Kidney glomerular epithelial cell (primary cell): ENCODE measurements at regions not wholly inside any gene's neighbourhood (a gene's known extent, or its start where the extent isn't known, plus 50 kb on each side); places are given as distances from the start of the nearest gene placed in this dataset.

Experiments
- DNase-seq: peaks from one replicate; lab custom pipeline; 2025; lab: John Stamatoyannopoulos, UW

- DNase-seq, result peak; percentile 58
Observed at GRCh38 chr3:5304789-5305683, 117.5 kb downstream of the EDEM1 start.

GRCh38 chr3:5305684-5305989 is 118.1 kb downstream of the EDEM1 start:
- DNase-seq, result no peak

GRCh38 chr3:5309171-5309570 is 121.7 kb downstream of the EDEM1 start:
- no peak for DNase-seq

- DNase-seq, result no peak
Observed at GRCh38 chr3:5309602-5310001, 122.1 kb downstream of the EDEM1 start.

- no peak for DNase-seq
Observed at GRCh38 chr3:5310509-5310908, 123.0 kb downstream of the EDEM1 start.

- DNase-seq, result no peak
Observed at GRCh38 chr3:5312290-5312689, 124.8 kb downstream of the EDEM1 start.

GRCh38 chr3:5314897-5315296 is 127.4 kb downstream of the EDEM1 start:
- no peak for DNase-seq

GRCh38 chr3:5317557-5317956 is 130.1 kb downstream of the EDEM1 start:
- DNase-seq, result peak; percentile 88

- DNase-seq, result no peak
Observed at GRCh38 chr3:5319454-5319853, 131.9 kb downstream of the EDEM1 start.

- DNase-seq, result peak; percentile 62
Observed at GRCh38 chr3:5321666-5322340, 134.3 kb downstream of the EDEM1 start.

GRCh38 chr3:5324780-5325179 is 137.3 kb downstream of the EDEM1 start:
- DNase-seq, result no peak

- peak; percentile 67 for DNase-seq
Observed at GRCh38 chr3:5330152-5330810, 142.8 kb downstream of the EDEM1 start.

- no peak for DNase-seq
Observed at GRCh38 chr3:5331567-5332269, 144.2 kb downstream of the EDEM1 start.

- DNase-seq, result no peak
Observed at GRCh38 chr3:5332270-5332956, 144.9 kb downstream of the EDEM1 start.

GRCh38 chr3:5339967-5340535 is 152.5 kb downstream of the EDEM1 start:
- no peak for DNase-seq

- no peak for DNase-seq
Observed at GRCh38 chr3:5341610-5342009, 154.1 kb downstream of the EDEM1 start.

GRCh38 chr3:5343459-5343858 is 156.0 kb downstream of the EDEM1 start:
- DNase-seq, result no peak

- DNase-seq, result no peak
Observed at GRCh38 chr3:5344707-5345106, 157.2 kb downstream of the EDEM1 start.

- DNase-seq, result peak; percentile 46
Observed at GRCh38 chr3:5347486-5347885, 160.0 kb downstream of the EDEM1 start.

- no peak for DNase-seq
Observed at GRCh38 chr3:5348229-5348902, 160.9 kb downstream of the EDEM1 start.

- DNase-seq, result no peak
Observed at GRCh38 chr3:5349343-5349742, 161.8 kb downstream of the EDEM1 start.
